Prostate gland (tissue), 2 donors: ENCODE measurements at regions not wholly inside any gene's neighbourhood (a gene's known extent, or its start where the extent isn't known, plus 50 kb on each side); places are given as distances from the start of the nearest gene placed in this dataset.
A peak's percentile ranks its signal among the peaks of the same experiment; 100 is the strongest.

Experiments
- POLR2A ChIP-seq: fragments of 450-650 bp; IDR thresholded peaks from one replicate; pipeline ENCODE4 v1.6.1; 2016; ENCODE audit warnings: antibody characterized with exemption, mild to moderate bottlenecking
- POLR2AphosphoS5 ChIP-seq: sonication (generic); formaldehyde crosslinking; IDR thresholded peaks from one replicate; pipeline ENCODE4 v1.6.1; 2017; ENCODE audit warnings: antibody characterized with exemption
- TF ChIP-seq, protein P1 (sequence below), 4 experiments: fragments of 200-600 bp in 2 of 4; fragments of 450-650 bp in 2 of 4; sonication (generic) in 2 of 4; IDR thresholded peaks; 1 replicate in 3 of 4; 2 replicates in 1 of 4; pipeline ENCODE4 v1.5.1; 2016 to 2019; ENCODE audit warnings: antibody characterized with exemption in 4 of 4, mild to moderate bottlenecking in 2 of 4, moderate library complexity in 2 of 4

DNA sequence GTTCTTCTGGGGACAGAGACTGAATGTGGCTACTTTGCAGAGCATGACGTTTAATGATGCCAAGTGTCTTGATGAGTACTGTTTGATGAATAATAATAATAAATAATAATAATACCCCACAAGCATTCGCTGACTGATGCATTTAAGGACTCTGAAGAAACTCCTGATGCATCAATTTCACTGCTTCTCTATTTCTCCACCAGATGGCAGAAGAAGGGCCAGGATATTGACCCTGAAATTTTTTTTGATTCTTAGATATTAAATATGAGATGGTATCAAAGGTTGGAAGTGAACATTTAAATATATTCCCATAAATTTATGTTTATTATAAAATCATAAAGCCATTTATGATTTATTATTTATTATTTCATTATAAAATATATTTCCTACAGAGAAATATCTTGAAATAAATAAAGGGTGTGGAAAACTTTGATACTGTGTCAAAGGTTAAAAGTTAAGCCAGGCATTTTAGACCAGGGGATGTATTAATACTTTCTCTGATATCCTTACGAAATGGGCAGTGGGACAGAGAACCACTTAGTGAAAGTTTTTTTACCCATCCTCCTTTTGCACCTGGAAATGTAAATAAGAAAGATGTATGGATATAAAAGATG is 170.9 kb downstream of the LACC1 start:
- TF ChIP-seq, protein P1, sequence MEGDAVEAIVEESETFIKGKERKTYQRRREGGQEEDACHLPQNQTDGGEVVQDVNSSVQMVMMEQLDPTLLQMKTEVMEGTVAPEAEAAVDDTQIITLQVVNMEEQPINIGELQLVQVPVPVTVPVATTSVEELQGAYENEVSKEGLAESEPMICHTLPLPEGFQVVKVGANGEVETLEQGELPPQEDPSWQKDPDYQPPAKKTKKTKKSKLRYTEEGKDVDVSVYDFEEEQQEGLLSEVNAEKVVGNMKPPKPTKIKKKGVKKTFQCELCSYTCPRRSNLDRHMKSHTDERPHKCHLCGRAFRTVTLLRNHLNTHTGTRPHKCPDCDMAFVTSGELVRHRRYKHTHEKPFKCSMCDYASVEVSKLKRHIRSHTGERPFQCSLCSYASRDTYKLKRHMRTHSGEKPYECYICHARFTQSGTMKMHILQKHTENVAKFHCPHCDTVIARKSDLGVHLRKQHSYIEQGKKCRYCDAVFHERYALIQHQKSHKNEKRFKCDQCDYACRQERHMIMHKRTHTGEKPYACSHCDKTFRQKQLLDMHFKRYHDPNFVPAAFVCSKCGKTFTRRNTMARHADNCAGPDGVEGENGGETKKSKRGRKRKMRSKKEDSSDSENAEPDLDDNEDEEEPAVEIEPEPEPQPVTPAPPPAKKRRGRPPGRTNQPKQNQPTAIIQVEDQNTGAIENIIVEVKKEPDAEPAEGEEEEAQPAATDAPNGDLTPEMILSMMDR (IDR thresholded peaks at IDR 0.05) = peak; percentile 50 to 86 (median 72)
- TF ChIP-seq POLR2A (no peak), POLR2AphosphoS5 (peak; percentile 29)
